K562 (cell line): ENCODE measurements at regions not wholly inside any gene's neighbourhood (a gene's known extent, or its start where the extent isn't known, plus 50 kb on each side); places are given as distances from the start of the nearest gene placed in this dataset.

ENCODE experiments used
- FOXK1 ChIP-seq: sonication (generic); formaldehyde crosslinking; IDR thresholded peaks from 2 replicates; pipeline ENCODE4 v1.8.0; 2022; ENCODE audit warnings: missing genetic modification reagents, mild to moderate bottlenecking, borderline replicate concordance
- MBD2 ChIP-seq: sonication (generic); IDR thresholded peaks from 2 replicates; pipeline ENCODE4 v1.6.1; 2016; ENCODE audit warnings: low read depth, borderline replicate concordance
- POLR2AphosphoS2 ChIP-seq: IDR thresholded peaks from 2 replicates; pipeline ENCODE4 v1.6.1; 2012; ENCODE audit warnings: low read length, improper control_type of control experiment
- ZKSCAN1 ChIP-seq: fragments of 150-350 bp; IDR thresholded peaks from 2 replicates; pipeline ENCODE4 v1.6.1; 2016; ENCODE audit warnings: low read depth, low read length
- ZNF184 ChIP-seq: sonication (generic); formaldehyde crosslinking; IDR thresholded peaks from 2 replicates; pipeline ENCODE4 v1.5.0; 2020; ENCODE audit warnings: missing genetic modification reagents
- ZNF224 ChIP-seq: sonication (generic); formaldehyde crosslinking; IDR thresholded peaks from 2 replicates; pipeline ENCODE4 v1.8.0; 2022; ENCODE audit warnings: mild to moderate bottlenecking, missing genetic modification reagents
- ZNF76 ChIP-seq: fragments of 250-450 bp; sonication (Bioruptor Pico); IDR thresholded peaks from 2 replicates; pipeline ENCODE4 v1.4.0; 2020; ENCODE audit warnings: mild to moderate bottlenecking, moderate library complexity, borderline replicate concordance
- TF ChIP-seq, protein P1 (sequence below): fragments of 150-350 bp; IDR thresholded peaks from 2 replicates; pipeline ENCODE4 v1.6.1; 2014; ENCODE audit warnings: low read depth, mild to moderate bottlenecking, low read length, borderline replicate concordance

DNA sequence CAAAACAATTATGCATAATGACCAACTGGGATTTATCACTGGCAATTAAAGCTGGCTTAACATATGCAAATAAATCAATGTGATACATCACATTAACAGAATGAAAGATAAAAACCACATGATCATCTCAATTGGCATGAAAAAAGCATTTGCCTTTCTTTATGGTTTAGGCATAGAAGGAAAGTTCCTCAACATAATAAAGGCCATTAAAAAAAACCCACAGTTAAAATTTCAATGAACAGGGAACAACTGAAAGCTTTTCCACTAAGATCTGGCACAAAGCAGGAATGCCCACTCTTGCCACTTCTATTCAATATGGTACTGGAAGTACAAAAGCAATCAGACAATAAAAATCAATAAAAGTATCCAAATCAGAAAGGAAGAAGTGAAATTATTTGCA is 151.2 kb upstream of the CD180 start:
- TF ChIP-seq ZNF224 (CRISPR knock-in tag) (no peak), ZKSCAN1 (no peak), ZNF76 (CRISPR knock-in tag) (no peak), MBD2 (no peak), ZNF184 (CRISPR knock-in tag) (no peak), POLR2AphosphoS2 (no peak), FOXK1 (no peak)
- TF ChIP-seq, protein P1, sequence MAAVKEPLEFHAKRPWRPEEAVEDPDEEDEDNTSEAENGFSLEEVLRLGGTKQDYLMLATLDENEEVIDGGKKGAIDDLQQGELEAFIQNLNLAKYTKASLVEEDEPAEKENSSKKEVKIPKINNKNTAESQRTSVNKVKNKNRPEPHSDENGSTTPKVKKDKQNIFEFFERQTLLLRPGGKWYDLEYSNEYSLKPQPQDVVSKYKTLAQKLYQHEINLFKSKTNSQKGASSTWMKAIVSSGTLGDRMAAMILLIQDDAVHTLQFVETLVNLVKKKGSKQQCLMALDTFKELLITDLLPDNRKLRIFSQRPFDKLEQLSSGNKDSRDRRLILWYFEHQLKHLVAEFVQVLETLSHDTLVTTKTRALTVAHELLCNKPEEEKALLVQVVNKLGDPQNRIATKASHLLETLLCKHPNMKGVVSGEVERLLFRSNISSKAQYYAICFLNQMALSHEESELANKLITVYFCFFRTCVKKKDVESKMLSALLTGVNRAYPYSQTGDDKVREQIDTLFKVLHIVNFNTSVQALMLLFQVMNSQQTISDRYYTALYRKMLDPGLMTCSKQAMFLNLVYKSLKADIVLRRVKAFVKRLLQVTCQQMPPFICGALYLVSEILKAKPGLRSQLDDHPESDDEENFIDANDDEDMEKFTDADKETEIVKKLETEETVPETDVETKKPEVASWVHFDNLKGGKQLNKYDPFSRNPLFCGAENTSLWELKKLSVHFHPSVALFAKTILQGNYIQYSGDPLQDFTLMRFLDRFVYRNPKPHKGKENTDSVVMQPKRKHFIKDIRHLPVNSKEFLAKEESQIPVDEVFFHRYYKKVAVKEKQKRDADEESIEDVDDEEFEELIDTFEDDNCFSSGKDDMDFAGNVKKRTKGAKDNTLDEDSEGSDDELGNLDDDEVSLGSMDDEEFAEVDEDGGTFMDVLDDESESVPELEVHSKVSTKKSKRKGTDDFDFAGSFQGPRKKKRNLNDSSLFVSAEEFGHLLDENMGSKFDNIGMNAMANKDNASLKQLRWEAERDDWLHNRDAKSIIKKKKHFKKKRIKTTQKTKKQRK, result no peak
